Liver (tissue), 3 donors: ENCODE measurements at regions not wholly inside any gene's neighbourhood (a gene's known extent, or its start where the extent isn't known, plus 50 kb on each side); places are given as distances from the start of the nearest gene placed in this dataset.

ENCODE experiments used
- EGR1 ChIP-seq, 2 donors: IDR thresholded peaks; 2 replicates each; pipeline ENCODE4 v1.6.1; 2016 to 2018; ENCODE audit warnings: antibody characterized with exemption in 2 of 2, low read depth in 2 of 2
- GABPA ChIP-seq, 2 donors: IDR thresholded peaks in 1 of 2; conservative IDR thresholded peaks in 1 of 2; 2 replicates each; pipeline ENCODE4 v1.6.1; 2016; ENCODE audit warnings: antibody characterized with exemption in 2 of 2, mild to moderate bottlenecking in 1 of 2, moderate library complexity in 1 of 2
- JUND ChIP-seq, 2 donors: IDR thresholded peaks; 2 replicates each; pipeline ENCODE4 v1.6.1; 2016; ENCODE audit warnings: antibody characterized with exemption in 2 of 2
- RAD21 ChIP-seq, 2 donors: IDR thresholded peaks; 2 replicates each; pipeline ENCODE4 v1.6.1; 2016; ENCODE audit warnings: antibody characterized with exemption in 2 of 2, mild to moderate bottlenecking in 2 of 2
- SP1 ChIP-seq: IDR thresholded peaks from 2 replicates; pipeline ENCODE4 v1.6.1; 2018; ENCODE audit warnings: antibody characterized with exemption, mild to moderate bottlenecking
- TAF1 ChIP-seq: conservative IDR thresholded peaks from 2 replicates; pipeline ENCODE4 v1.6.1; 2016; ENCODE audit warnings: antibody characterized with exemption, mild to moderate bottlenecking
- YY1 ChIP-seq: IDR thresholded peaks from 2 replicates; pipeline ENCODE4 v1.6.1; 2016; ENCODE audit warnings: antibody characterized with exemption, mild to moderate bottlenecking
- TF ChIP-seq, protein P1 (sequence below): fragments of 150-350 bp; IDR thresholded peaks from 2 replicates; pipeline ENCODE4 v1.5.1; 2017; ENCODE audit warnings: improper control_type of control experiment, low read depth, low read length; ENCODE audit not compliant: missing input control
- TF ChIP-seq, protein P2 (sequence below): IDR thresholded peaks from 2 replicates; pipeline ENCODE4 v1.6.1; 2016; ENCODE audit warnings: antibody characterized with exemption
- TF ChIP-seq, protein P3 (sequence below): IDR thresholded peaks from 2 replicates; pipeline ENCODE4 v1.6.1; 2016; ENCODE audit warnings: antibody characterized with exemption, mild to moderate bottlenecking
- TF ChIP-seq, protein P4 (sequence below): IDR thresholded peaks from 2 replicates; pipeline ENCODE4 v1.6.1; 2016; ENCODE audit warnings: antibody characterized with exemption
- donor health status: healthy.
- donor health status: healthy.

DNA sequence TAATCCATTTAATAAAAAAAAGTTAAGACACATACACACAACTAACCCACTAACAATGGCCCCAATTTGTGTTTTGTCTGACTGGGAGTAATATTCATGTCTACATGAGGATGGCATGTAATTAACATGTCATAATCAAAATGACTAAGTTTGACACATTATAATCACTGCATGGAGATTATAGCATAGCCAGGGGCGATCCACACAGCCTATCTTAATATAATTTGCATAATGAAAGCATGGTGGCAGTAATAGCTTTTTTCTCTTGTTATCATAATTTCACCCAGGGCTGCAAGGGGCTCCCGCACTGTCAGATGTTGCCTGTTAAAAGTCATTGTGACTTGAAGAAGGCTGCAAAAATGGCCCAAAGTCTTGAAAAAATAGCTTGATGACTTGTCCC is 243.7 kb downstream of the SMAD2 start:
- TF ChIP-seq, protein P1, sequence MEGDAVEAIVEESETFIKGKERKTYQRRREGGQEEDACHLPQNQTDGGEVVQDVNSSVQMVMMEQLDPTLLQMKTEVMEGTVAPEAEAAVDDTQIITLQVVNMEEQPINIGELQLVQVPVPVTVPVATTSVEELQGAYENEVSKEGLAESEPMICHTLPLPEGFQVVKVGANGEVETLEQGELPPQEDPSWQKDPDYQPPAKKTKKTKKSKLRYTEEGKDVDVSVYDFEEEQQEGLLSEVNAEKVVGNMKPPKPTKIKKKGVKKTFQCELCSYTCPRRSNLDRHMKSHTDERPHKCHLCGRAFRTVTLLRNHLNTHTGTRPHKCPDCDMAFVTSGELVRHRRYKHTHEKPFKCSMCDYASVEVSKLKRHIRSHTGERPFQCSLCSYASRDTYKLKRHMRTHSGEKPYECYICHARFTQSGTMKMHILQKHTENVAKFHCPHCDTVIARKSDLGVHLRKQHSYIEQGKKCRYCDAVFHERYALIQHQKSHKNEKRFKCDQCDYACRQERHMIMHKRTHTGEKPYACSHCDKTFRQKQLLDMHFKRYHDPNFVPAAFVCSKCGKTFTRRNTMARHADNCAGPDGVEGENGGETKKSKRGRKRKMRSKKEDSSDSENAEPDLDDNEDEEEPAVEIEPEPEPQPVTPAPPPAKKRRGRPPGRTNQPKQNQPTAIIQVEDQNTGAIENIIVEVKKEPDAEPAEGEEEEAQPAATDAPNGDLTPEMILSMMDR: no peak
- TF ChIP-seq RAD21 (IDR thresholded peaks at IDR 0.05): no peak
- no peak for TF ChIP-seq EGR1 (IDR thresholded peaks at IDR 0.05; ENCODE audit: low read depth in 2 of 2)
- TF ChIP-seq YY1: no peak
- TF ChIP-seq, protein P2, sequence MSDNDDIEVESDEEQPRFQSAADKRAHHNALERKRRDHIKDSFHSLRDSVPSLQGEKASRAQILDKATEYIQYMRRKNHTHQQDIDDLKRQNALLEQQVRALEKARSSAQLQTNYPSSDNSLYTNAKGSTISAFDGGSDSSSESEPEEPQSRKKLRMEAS: no peak
- no peak for TF ChIP-seq GABPA (IDR thresholded peaks at IDR 0.05 in 1 of 2, conservative IDR thresholded peaks at IDR 0.05 in 1 of 2)
- no peak for TF ChIP-seq JUND (IDR thresholded peaks at IDR 0.05)
- TF ChIP-seq, protein P3, sequence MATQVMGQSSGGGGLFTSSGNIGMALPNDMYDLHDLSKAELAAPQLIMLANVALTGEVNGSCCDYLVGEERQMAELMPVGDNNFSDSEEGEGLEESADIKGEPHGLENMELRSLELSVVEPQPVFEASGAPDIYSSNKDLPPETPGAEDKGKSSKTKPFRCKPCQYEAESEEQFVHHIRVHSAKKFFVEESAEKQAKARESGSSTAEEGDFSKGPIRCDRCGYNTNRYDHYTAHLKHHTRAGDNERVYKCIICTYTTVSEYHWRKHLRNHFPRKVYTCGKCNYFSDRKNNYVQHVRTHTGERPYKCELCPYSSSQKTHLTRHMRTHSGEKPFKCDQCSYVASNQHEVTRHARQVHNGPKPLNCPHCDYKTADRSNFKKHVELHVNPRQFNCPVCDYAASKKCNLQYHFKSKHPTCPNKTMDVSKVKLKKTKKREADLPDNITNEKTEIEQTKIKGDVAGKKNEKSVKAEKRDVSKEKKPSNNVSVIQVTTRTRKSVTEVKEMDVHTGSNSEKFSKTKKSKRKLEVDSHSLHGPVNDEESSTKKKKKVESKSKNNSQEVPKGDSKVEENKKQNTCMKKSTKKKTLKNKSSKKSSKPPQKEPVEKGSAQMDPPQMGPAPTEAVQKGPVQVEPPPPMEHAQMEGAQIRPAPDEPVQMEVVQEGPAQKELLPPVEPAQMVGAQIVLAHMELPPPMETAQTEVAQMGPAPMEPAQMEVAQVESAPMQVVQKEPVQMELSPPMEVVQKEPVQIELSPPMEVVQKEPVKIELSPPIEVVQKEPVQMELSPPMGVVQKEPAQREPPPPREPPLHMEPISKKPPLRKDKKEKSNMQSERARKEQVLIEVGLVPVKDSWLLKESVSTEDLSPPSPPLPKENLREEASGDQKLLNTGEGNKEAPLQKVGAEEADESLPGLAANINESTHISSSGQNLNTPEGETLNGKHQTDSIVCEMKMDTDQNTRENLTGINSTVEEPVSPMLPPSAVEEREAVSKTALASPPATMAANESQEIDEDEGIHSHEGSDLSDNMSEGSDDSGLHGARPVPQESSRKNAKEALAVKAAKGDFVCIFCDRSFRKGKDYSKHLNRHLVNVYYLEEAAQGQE: no peak
- no peak for TF ChIP-seq TAF1
- TF ChIP-seq SP1: no peak
- TF ChIP-seq, protein P4, sequence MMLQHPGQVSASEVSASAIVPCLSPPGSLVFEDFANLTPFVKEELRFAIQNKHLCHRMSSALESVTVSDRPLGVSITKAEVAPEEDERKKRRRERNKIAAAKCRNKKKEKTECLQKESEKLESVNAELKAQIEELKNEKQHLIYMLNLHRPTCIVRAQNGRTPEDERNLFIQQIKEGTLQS: no peak
